Mesodermal cell (in vitro differentiated cells): ENCODE measurements at regions not wholly inside any gene's neighbourhood (a gene's known extent, or its start where the extent isn't known, plus 50 kb on each side); places are given as distances from the start of the nearest gene placed in this dataset.

Experiments used
- H3K27ac ChIP-seq: 2 replicates; pipeline ENCODE4 v1.7.0; 2013; ENCODE audit warnings: mild to moderate bottlenecking, low read depth, low read length, moderate library complexity; ENCODE audit not compliant: severe bottlenecking
- H3K36me3 ChIP-seq: 2 replicates; pipeline ENCODE4 v1.7.1; 2013; ENCODE audit warnings: mild to moderate bottlenecking, low read length, moderate library complexity; ENCODE audit not compliant: control insufficient read depth, insufficient read depth
- H3K4me1 ChIP-seq: one replicate; pipeline ENCODE4 v1.7.1; 2013; ENCODE audit warnings: mild to moderate bottlenecking, low read length; ENCODE audit not compliant: insufficient read depth, control insufficient read depth, poor library complexity, severe bottlenecking
- H3K4me3 ChIP-seq: 2 replicates; pipeline ENCODE4 v1.7.0; 2013; ENCODE audit warnings: low read length, control low read depth, mild to moderate bottlenecking; ENCODE audit not compliant: insufficient read depth, poor library complexity, severe bottlenecking; ENCODE audit errors: extremely low read depth
- H3K9me3 ChIP-seq: 2 replicates; pipeline ENCODE4 v1.7.1; 2013; ENCODE audit warnings: mild to moderate bottlenecking, low read length, moderate library complexity; ENCODE audit not compliant: control insufficient read depth
- WGBS, 2 experiments: methylation state at CpG; one replicate each; pipeline ENCODE4 v1.1.5; 2013; ENCODE audit warnings: missing lambda C conversion rate in 2 of 2; ENCODE audit not compliant: insufficient coverage in 2 of 2; 5-methylcytosine and 5-hydroxymethylcytosine counted together

GRCh38 chr16:66264311-66265047 is 102.0 kb upstream of the CDH5 start:
- no peaks in the 10 kb centered on the region for H3K36me3 ChIP-seq
- 83 to 87% methylated on average over 15 to 17 of the region's 17 CpGs for WGBS, 2 experiments
- H3K4me3 ChIP-seq: no peak overlapping the region
- H3K27ac ChIP-seq: no peak overlapping the region
- peaks cover 9% of the 10 kb centered on the region for H3K4me1 ChIP-seq
- no peaks in the 10 kb centered on the region for H3K9me3 ChIP-seq

GRCh38 chr16:66263973-66264310 is 102.5 kb upstream of the CDH5 start:
- no peaks in the 10 kb centered on the region for H3K36me3 ChIP-seq
- H3K27ac ChIP-seq: no peak overlapping the region
- H3K4me3 ChIP-seq: no peak overlapping the region
- H3K4me1 ChIP-seq: peaks cover 9% of the 10 kb centered on the region
- no peaks in the 10 kb centered on the region for H3K9me3 ChIP-seq
- no CpG with 5 or more reads among the region's 1 CpG for WGBS, 2 experiments

- Histone ChIP-seq H3K36me3 (no peaks in the 10 kb centered on the region), H3K27ac (no peak overlapping the region)
- WGBS, 2 experiments: 95 to 98% methylated on average over 4 of the region's 6 CpGs
Measured at GRCh38 chr16:66263168-66263972, 103.1 kb upstream of the CDH5 start.

GRCh38 chr16:66262253-66263167 is 104.0 kb upstream of the CDH5 start:
- no peaks in the 10 kb centered on the region for H3K9me3 ChIP-seq
- H3K27ac ChIP-seq: no peak overlapping the region
- no peak overlapping the region for H3K4me3 ChIP-seq
- H3K36me3 ChIP-seq: no peaks in the 10 kb centered on the region
- H3K4me1 ChIP-seq: peaks cover 9% of the 10 kb centered on the region
- 83 to 87% methylated on average over 9 to 11 of the region's 11 CpGs for WGBS, 2 experiments

More at GRCh38 chr16:66263168-66263972, 103.1 kb upstream of the CDH5 start:
- Histone ChIP-seq H3K4me3 (no peak overlapping the region), H3K4me1 (peaks cover 9% of the 10 kb centered on the region), H3K9me3 (no peaks in the 10 kb centered on the region)

GRCh38 chr16:66261826-66262225 is 104.7 kb upstream of the CDH5 start:
- Histone ChIP-seq H3K9me3 (no peaks in the 10 kb centered on the region), H3K36me3 (no peaks in the 10 kb centered on the region), H3K4me3 (no peak overlapping the region), H3K4me1 (peaks cover 9% of the 10 kb centered on the region), H3K27ac (no peak overlapping the region)
- WGBS, 2 experiments: 85 to 100% methylated on average over 2 to 3 of the region's 3 CpGs

GRCh38 chr16:66260522-66261254 is 105.8 kb upstream of the CDH5 start:
- no peak overlapping the region for H3K4me3 ChIP-seq
- peaks cover 9% of the 10 kb centered on the region for H3K4me1 ChIP-seq
- H3K36me3 ChIP-seq: no peaks in the 10 kb centered on the region
- no peaks in the 10 kb centered on the region for H3K9me3 ChIP-seq
- 85 to 88% methylated on average over 13 to 14 of the region's 14 CpGs for WGBS, 2 experiments
- no peak overlapping the region for H3K27ac ChIP-seq

GRCh38 chr16:66258916-66259845 is 107.3 kb upstream of the CDH5 start:
- Histone ChIP-seq H3K9me3 (no peaks in the 10 kb centered on the region), H3K27ac (no peak overlapping the region), H3K4me3 (no peak overlapping the region), H3K4me1 (peaks cover 3% of the 10 kb centered on the region), H3K36me3 (no peaks in the 10 kb centered on the region)
- WGBS, 2 experiments: 89 to 90% methylated on average over 3 of the region's 6 CpGs

- Histone ChIP-seq H3K9me3 (no peaks in the 10 kb centered on the region), H3K4me3 (no peak overlapping the region), H3K4me1 (no peaks in the 10 kb centered on the region), H3K27ac (no peak overlapping the region), H3K36me3 (no peaks in the 10 kb centered on the region)
- WGBS, 2 experiments: 92 to 100% methylated on average over 1 of the region's 1 CpG
Measured at GRCh38 chr16:66256919-66257318, 109.6 kb upstream of the CDH5 start.

GRCh38 chr16:66255647-66256046 is 110.8 kb upstream of the CDH5 start:
- Histone ChIP-seq H3K27ac (no peak overlapping the region), H3K4me3 (no peak overlapping the region), H3K36me3 (no peaks in the 10 kb centered on the region), H3K4me1 (peaks cover 4% of the 10 kb centered on the region), H3K9me3 (no peaks in the 10 kb centered on the region)
- WGBS, 2 experiments: 86 to 89% methylated on average over 3 to 4 of the region's 4 CpGs
